GM19035 (cell line): ENCODE measurements at regions not wholly inside any gene's neighbourhood (a gene's known extent, or its start where the extent isn't known, plus 50 kb on each side); places are given as distances from the start of the nearest gene placed in this dataset.
"Not testable (repeated sequence)": the region's sequence is repeated elsewhere in the genome, so short reads cannot be mapped to it uniquely, and the experiment has no call there.

Source experiments
- ATAC-seq: cut with Tn5 transposase; IDR thresholded peaks from one replicate; pipeline ENCODE4 v1.9.1; 2021; ENCODE audit not compliant: unreplicated experiment

- ATAC-seq: not testable (repeated sequence)
These were observed 199.1 kb downstream of the GJA1 start for GRCh38 chr6:121634586-121634985.

- no peak for ATAC-seq
These were observed 199.9 kb downstream of the GJA1 start for GRCh38 chr6:121635355-121635754.

- ATAC-seq: not testable (repeated sequence)
These were observed 200.8 kb downstream of the GJA1 start for GRCh38 chr6:121636217-121636616.

- ATAC-seq: no peak
These were observed 203.6 kb downstream of the GJA1 start for GRCh38 chr6:121639021-121639420.

- ATAC-seq: no peak
These were observed 205.7 kb downstream of the GJA1 start for GRCh38 chr6:121641158-121641557.

GRCh38 chr6:121645100-121645745, 209.8 kb downstream of the GJA1 start:
- ATAC-seq: no peak

GRCh38 chr6:121647905-121648304, 212.5 kb downstream of the GJA1 start:
- ATAC-seq: no peak

- no peak for ATAC-seq
These were observed 214.5 kb downstream of the GJA1 start for GRCh38 chr6:121649951-121650350.

GRCh38 chr6:121651420-121651819, 216.0 kb downstream of the GJA1 start:
- no peak for ATAC-seq

GRCh38 chr6:121652223-121652622, 216.8 kb downstream of the GJA1 start:
- ATAC-seq: no peak

GRCh38 chr6:121652726-121653623, 217.5 kb downstream of the GJA1 start:
- ATAC-seq: no peak

GRCh38 chr6:121653624-121654008, 218.2 kb downstream of the GJA1 start:
- no peak for ATAC-seq

GRCh38 chr6:121657972-121658371, 222.5 kb downstream of the GJA1 start:
- ATAC-seq: no peak

- no peak for ATAC-seq
These were observed 224.8 kb downstream of the GJA1 start for GRCh38 chr6:121660277-121660676.

- ATAC-seq: no peak
These were observed 227.9 kb downstream of the GJA1 start for GRCh38 chr6:121663292-121663810.

GRCh38 chr6:121664158-121664557, 228.7 kb downstream of the GJA1 start:
- no peak for ATAC-seq

- no peak for ATAC-seq
These were observed 231.4 kb downstream of the GJA1 start for GRCh38 chr6:121666814-121667213.

- ATAC-seq: no peak
These were observed 232.8 kb downstream of the GJA1 start for GRCh38 chr6:121668259-121668658.

GRCh38 chr6:121670511-121670910, 235.1 kb downstream of the GJA1 start:
- no peak for ATAC-seq

GRCh38 chr6:121677571-121677970, 242.1 kb downstream of the GJA1 start:
- no peak for ATAC-seq

- no peak for ATAC-seq
These were observed 242.8 kb downstream of the GJA1 start for GRCh38 chr6:121678245-121678644.

GRCh38 chr6:121680058-121680457, 244.6 kb downstream of the GJA1 start:
- ATAC-seq: no peak
